ENCODE measurements at regions not wholly inside any gene's neighbourhood (a gene's known extent, or its start where the extent isn't known, plus 50 kb on each side); places are given as distances from the start of the nearest gene placed in this dataset.
A peak's percentile ranks its signal among the peaks of the same experiment; 100 is the strongest.

- Mint-ChIP-seq H3K4me3 (no peak overlapping the region), H3K27ac (no peak overlapping the region), H3K36me3 (no peaks in the 10 kb centered on the region), H3K9me3 (no peaks in the 10 kb centered on the region), H3K27me3 (peaks cover 0 to 11% (median 2%) of the 10 kb centered on the region in 5 donors), H3K4me1 (peaks cover 0 to 4% (median 0%) of the 10 kb centered on the region in 4 donors)
- no peak for DNase-seq
- POLR2A ChIA-PET = no interaction called here
- no peak for ATAC-seq
Measured at GRCh38 chr10:3631701-3632330, 153.2 kb downstream of the KLF6 start.

GRCh38 chr10:3631291-3631690, 153.7 kb downstream of the KLF6 start:
- no peak for ATAC-seq
- Mint-ChIP-seq H3K9me3 (no peaks in the 10 kb centered on the region), H3K27ac (peak overlapping the region in 1 of 10 donors; percentile 81), H3K36me3 (no peaks in the 10 kb centered on the region), H3K4me1 (peaks cover 0 to 4% (median 0%) of the 10 kb centered on the region in 4 donors), H3K27me3 (peaks cover 0 to 9% (median 2%) of the 10 kb centered on the region in 5 donors), H3K4me3 (no peak overlapping the region)
- no peak for DNase-seq
- POLR2A ChIA-PET = no interaction called here

GRCh38 chr10:3625959-3626751, 158.9 kb downstream of the KLF6 start:
- Mint-ChIP-seq H3K4me1 (peaks cover 0 to 14% (median 6%) of the 10 kb centered on the region in 4 donors), H3K9me3 (peaks cover 0 to 11% (median 1%) of the 10 kb centered on the region in 9 donors), H3K36me3 (peaks cover 0 to 1% (median under 1%) of the 10 kb centered on the region in 3 donors), H3K27ac (no peak overlapping the region), H3K27me3 (peaks cover 0 to 7% (median 0%) of the 10 kb centered on the region in 5 donors), H3K4me3 (no peak overlapping the region)
- DNase-seq = no peak
- no peak for ATAC-seq
- POLR2A ChIA-PET = no interaction called here

GRCh38 chr10:3624367-3624766, 160.6 kb downstream of the KLF6 start:
- H3K4me3 Mint-ChIP-seq = no peak overlapping the region
- no peaks in the 10 kb centered on the region for H3K27me3 Mint-ChIP-seq
- H3K9me3 Mint-ChIP-seq = peaks cover 7 to 26% (median 11%) of the 10 kb centered on the region in 9 donors
- no peak for ATAC-seq
- peaks cover 0 to 14% (median 4%) of the 10 kb centered on the region in 4 donors for H3K4me1 Mint-ChIP-seq
- H3K36me3 Mint-ChIP-seq = peaks cover 0 to 15% (median 12%) of the 10 kb centered on the region in 3 donors
- POLR2A ChIA-PET = interaction anchor here (1.1 kb wide), 1 partner anchor 11 kb away, joined by 4 read pairs; no protein-coding TSS in a partner anchor
- H3K27ac Mint-ChIP-seq = no peak overlapping the region
- no peak for DNase-seq

GRCh38 chr10:3623746-3624145, 161.3 kb downstream of the KLF6 start:
- H3K4me3 Mint-ChIP-seq = no peak overlapping the region
- ATAC-seq (no peak), DNase-seq (no peak)
- POLR2A ChIA-PET = no interaction called here
- no peaks in the 10 kb centered on the region for H3K27me3 Mint-ChIP-seq
- H3K27ac Mint-ChIP-seq = no peak overlapping the region
- peaks cover 7 to 26% (median 11%) of the 10 kb centered on the region in 9 donors for H3K9me3 Mint-ChIP-seq
- peaks cover 0 to 15% (median 12%) of the 10 kb centered on the region in 3 donors for H3K36me3 Mint-ChIP-seq
- peaks cover 0 to 14% (median 4%) of the 10 kb centered on the region in 4 donors for H3K4me1 Mint-ChIP-seq

- peaks cover 0 to 15% (median 12%) of the 10 kb centered on the region in 3 donors for H3K36me3 Mint-ChIP-seq
- no peak for ATAC-seq
Measured at GRCh38 chr10:3622845-3623621, 162.0 kb downstream of the KLF6 start.

GRCh38 chr10:3622427-3622826, 162.6 kb downstream of the KLF6 start:
- H3K27ac Mint-ChIP-seq = no peak overlapping the region
- H3K36me3 Mint-ChIP-seq = peaks cover 0 to 15% (median 12%) of the 10 kb centered on the region in 3 donors
- H3K4me3 Mint-ChIP-seq = no peak overlapping the region
- H3K27me3 Mint-ChIP-seq = no peaks in the 10 kb centered on the region
- POLR2A ChIA-PET = no interaction called here
- peaks cover 7 to 26% (median 11%) of the 10 kb centered on the region in 9 donors for H3K9me3 Mint-ChIP-seq
- H3K4me1 Mint-ChIP-seq = peaks cover 0 to 14% (median 4%) of the 10 kb centered on the region in 4 donors
- no peak for ATAC-seq
- no peak for DNase-seq

More at GRCh38 chr10:3622845-3623621, 162.0 kb downstream of the KLF6 start:
- Mint-ChIP-seq H3K4me3 (no peak overlapping the region), H3K27ac (peak overlapping the region in 1 of 10 donors; percentile 7), H3K9me3 (peaks cover 7 to 26% (median 11%) of the 10 kb centered on the region in 9 donors), H3K4me1 (peaks cover 0 to 14% (median 4%) of the 10 kb centered on the region in 4 donors), H3K27me3 (no peaks in the 10 kb centered on the region)
- POLR2A ChIA-PET = no interaction called here
- no peak for DNase-seq

- POLR2A ChIA-PET = no interaction called here
- Mint-ChIP-seq H3K27ac (no peak overlapping the region), H3K36me3 (peaks cover 0 to 15% (median 12%) of the 10 kb centered on the region in 3 donors), H3K27me3 (no peaks in the 10 kb centered on the region), H3K9me3 (peaks cover 7 to 26% (median 11%) of the 10 kb centered on the region in 9 donors), H3K4me1 (peaks cover 0 to 14% (median 4%) of the 10 kb centered on the region in 4 donors), H3K4me3 (no peak overlapping the region)
- ATAC-seq (no peak), DNase-seq (no peak)
Measured at GRCh38 chr10:3620818-3621217, 164.2 kb downstream of the KLF6 start.

GRCh38 chr10:3619241-3619640, 165.8 kb downstream of the KLF6 start:
- Mint-ChIP-seq H3K27ac (no peak overlapping the region), H3K4me3 (no peak overlapping the region), H3K4me1 (peaks cover 0 to 14% (median 4%) of the 10 kb centered on the region in 4 donors), H3K27me3 (no peaks in the 10 kb centered on the region), H3K36me3 (peaks cover 0 to 15% (median 12%) of the 10 kb centered on the region in 3 donors), H3K9me3 (peaks cover 7 to 26% (median 11%) of the 10 kb centered on the region in 9 donors)
- POLR2A ChIA-PET = no interaction called here
- DNase-seq = no peak
- ATAC-seq = no peak

- ATAC-seq (no peak), DNase-seq (no peak)
- H3K9me3 Mint-ChIP-seq = peaks cover 7 to 28% (median 14%) of the 10 kb centered on the region in 9 donors
- H3K27ac Mint-ChIP-seq = no peak overlapping the region
- H3K27me3 Mint-ChIP-seq = no peaks in the 10 kb centered on the region
- H3K4me1 Mint-ChIP-seq = no peaks in the 10 kb centered on the region
- H3K36me3 Mint-ChIP-seq = peaks cover 0 to 18% (median 17%) of the 10 kb centered on the region in 3 donors
- no peak overlapping the region for H3K4me3 Mint-ChIP-seq
- POLR2A ChIA-PET = interaction anchor here (0.7 kb wide), 1 partner anchor 68 kb away, joined by 4 read pairs; no protein-coding TSS in a partner anchor
Measured at GRCh38 chr10:3616880-3617279, 168.1 kb downstream of the KLF6 start.

GRCh38 chr10:3613318-3613717, 171.7 kb downstream of the KLF6 start:
- Mint-ChIP-seq H3K4me1 (no peaks in the 10 kb centered on the region), H3K27ac (peak overlapping the region in 1 of 10 donors; percentile 20), H3K9me3 (peaks cover 7 to 40% (median 28%) of the 10 kb centered on the region in 9 donors), H3K27me3 (no peaks in the 10 kb centered on the region), H3K36me3 (peaks cover 0 to 24% (median 12%) of the 10 kb centered on the region in 3 donors), H3K4me3 (no peak overlapping the region)
- ATAC-seq = no peak
- POLR2A ChIA-PET = no interaction called here
- DNase-seq = no peak

GRCh38 chr10:3612183-3613001, 172.6 kb downstream of the KLF6 start:
- Mint-ChIP-seq H3K36me3 (peaks cover 0 to 33% (median 17%) of the 10 kb centered on the region in 3 donors), H3K27ac (no peak overlapping the region), H3K4me3 (no peak overlapping the region), H3K4me1 (no peaks in the 10 kb centered on the region), H3K27me3 (no peaks in the 10 kb centered on the region), H3K9me3 (peaks cover 9 to 49% (median 36%) of the 10 kb centered on the region in 9 donors)
- POLR2A ChIA-PET = no interaction called here
- DNase-seq (no peak), ATAC-seq (no peak)
